GM12878 (cell line): ENCODE measurements at regions not wholly inside any gene's neighbourhood (a gene's known extent, or its start where the extent isn't known, plus 50 kb on each side); places are given as distances from the start of the nearest gene placed in this dataset.

Experiments
- ATAC-seq: fragments of 200-7000 bp; cut with Tn5 transposase; 3 replicates; pipeline ENCODE4 v1.9.1; 2020; ENCODE audit warnings: mild to moderate bottlenecking, moderate library complexity
- BruUV-seq: library from RNA; stranded (reverse); fragments of 400-500 nt; replicated peaks from 2 replicates; lab custom pipeline; 2021; lab: Mats Ljungman, UMichigan
- CTCF ChIA-PET: fragments of 300-600 bp; sonication (Branson Sonifier 250); formaldehyde crosslinking; extraction: SDS; loops from one replicate; lab custom pipeline; 2021; ENCODE audit warnings: inconsistent platforms; lab: Yijun Ruan, JAX
- POLR2A ChIA-PET: fragments of 350-600 bp; formaldehyde crosslinking; extraction: SDS; loops from one replicate; lab custom pipeline; 2021; ENCODE audit warnings: inconsistent platforms; lab: Charles Lee
- RAD21 ChIA-PET: fragments of 300-600 bp; sonication (Branson Sonifier 250); formaldehyde crosslinking; loops from one replicate; lab custom pipeline; 2023; ENCODE audit warnings: antibody characterized with exemption; ENCODE audit not compliant: unreplicated experiment; lab: Charles Lee
- SMC1A ChIA-PET: fragments of 300-600 bp; sonication (Branson Sonifier 250); formaldehyde crosslinking; loops from one replicate; lab custom pipeline; 2023; ENCODE audit not compliant: unreplicated experiment, uncharacterized antibody; lab: Charles Lee
- DNase-seq: peaks from one replicate; pipeline ENCODE4 v3.0.0-alpha.2; 2011; ENCODE audit warnings: low read depth, low spot score
- FAIRE-seq: peaks from 3 replicates; lab custom pipeline; 2011; peaks lifted over from hg19 to GRCh38; lab: Jason Lieb, UNC
- H2AFZ ChIP-seq: 2 replicates; pipeline ENCODE4 v1.6.0; 2011; ENCODE audit warnings: low read depth, low read length, control low read depth; ENCODE audit not compliant: control insufficient read depth
- H3K27ac ChIP-seq: 2 replicates; pipeline ENCODE4 v1.5.1; 2011; ENCODE audit warnings: control low read depth; ENCODE audit not compliant: control insufficient read depth, insufficient read depth
- H3K27me3 ChIP-seq, 2 experiments: replicated peaks in 1 of 2; 2 replicates each; pipeline versions ENCODE4 v1.6.0 to v1.6.1; 2011; ENCODE audit warnings: low read length in 1 of 2; ENCODE audit not compliant: control insufficient read depth in 2 of 2, insufficient read depth in 2 of 2
- H3K36me3 ChIP-seq, 2 experiments: 2 replicates each; pipeline ENCODE4 v1.5.1; 2011; ENCODE audit warnings: low read length in 1 of 2; ENCODE audit not compliant: control insufficient read depth in 2 of 2, insufficient read depth in 2 of 2
- H3K4me1 ChIP-seq: 2 replicates; pipeline ENCODE4 v1.6.1; 2011; ENCODE audit warnings: mild to moderate bottlenecking, low read length, moderate library complexity, mixed read lengths; ENCODE audit not compliant: control insufficient read depth, insufficient read depth
- H3K4me2 ChIP-seq: 2 replicates; pipeline ENCODE4 v1.6.0; 2011; ENCODE audit warnings: control low read depth; ENCODE audit not compliant: control insufficient read depth, insufficient read depth
- H3K4me3 ChIP-seq: fragments of 200-600 bp; sonication (generic); 2 replicates; pipeline ENCODE4 v1.5.1; 2016
- H3K79me2 ChIP-seq: 2 replicates; pipeline ENCODE4 v1.6.0; 2011; ENCODE audit warnings: low read length; ENCODE audit not compliant: control insufficient read depth, insufficient read depth
- H3K9ac ChIP-seq: 2 replicates; pipeline ENCODE4 v1.8.0; 2011; ENCODE audit warnings: low read length, control low read depth, mixed read lengths; ENCODE audit not compliant: control insufficient read depth, insufficient read depth
- H3K9me3 ChIP-seq: replicated peaks from 3 replicates; pipeline ENCODE4 v1.5.1; 2011; ENCODE audit warnings: mild to moderate bottlenecking, low read length; ENCODE audit not compliant: control insufficient read depth, insufficient read depth
- H4K20me1 ChIP-seq: 2 replicates; pipeline ENCODE4 v1.6.0; 2011; ENCODE audit not compliant: control insufficient read depth, insufficient read depth
- ATF3 ChIP-seq: IDR thresholded peaks from 2 replicates; pipeline ENCODE4 v1.6.1; 2011; ENCODE audit warnings: low read depth, mild to moderate bottlenecking, low read length, moderate library complexity, borderline replicate concordance; ENCODE audit errors: extremely low read depth
- BHLHE40 ChIP-seq, 2 experiments: fragments of 450-650 bp in 1 of 2; IDR thresholded peaks; 2 replicates each; pipeline ENCODE4 v1.6.1; 2011 to 2017; ENCODE audit warnings: low read depth in 2 of 2, borderline replicate concordance in 1 of 2, improper control_type of control experiment in 1 of 2, low read length in 1 of 2, mild to moderate bottlenecking in 1 of 2
- CEBPZ ChIP-seq: fragments of 150-350 bp; IDR thresholded peaks from 2 replicates; pipeline ENCODE4 v1.6.1; 2016; ENCODE audit warnings: low read depth, low read length
- CREM ChIP-seq: IDR thresholded peaks from 2 replicates; pipeline ENCODE4 v1.6.1; 2014; ENCODE audit warnings: antibody characterized with exemption, low read depth
- EGR1 ChIP-seq, 2 experiments: IDR thresholded peaks; 1 replicate in 1 of 2; 2 replicates in 1 of 2; pipeline ENCODE4 v1.6.1; 2011 to 2012; ENCODE audit warnings: low read depth in 2 of 2, low read length in 2 of 2, borderline replicate concordance in 1 of 2, mild to moderate bottlenecking in 1 of 2, moderate library complexity in 1 of 2
- GATAD2B ChIP-seq: fragments of 450-650 bp; conservative IDR thresholded peaks from 2 replicates; pipeline ENCODE4 v1.6.1; 2017; ENCODE audit warnings: low read depth, mild to moderate bottlenecking, moderate library complexity
- HDAC2 ChIP-seq: fragments of 200-600 bp; sonication (generic); IDR thresholded peaks from 2 replicates; pipeline ENCODE4 v1.6.1; 2017
- IKZF2 ChIP-seq, 2 experiments: fragments of 450-650 bp; IDR thresholded peaks; 2 replicates each; pipeline ENCODE4 v1.6.1; 2017; ENCODE audit warnings: mild to moderate bottlenecking in 2 of 2, moderate library complexity in 2 of 2
- MTA2 ChIP-seq: fragments of 450-650 bp; IDR thresholded peaks from 2 replicates; pipeline ENCODE4 v1.6.1; 2016; ENCODE audit warnings: low read depth, mild to moderate bottlenecking, moderate library complexity
- MTA3 ChIP-seq: IDR thresholded peaks from 2 replicates; pipeline ENCODE4 v1.6.1; 2012; ENCODE audit warnings: low read length, inconsistent platforms, borderline replicate concordance
- MYB ChIP-seq: fragments of 150-350 bp; IDR thresholded peaks from 2 replicates; pipeline ENCODE4 v1.6.1; 2014; ENCODE audit warnings: mild to moderate bottlenecking, low read depth, low read length, borderline replicate concordance
- PAX5 ChIP-seq: IDR thresholded peaks from 2 replicates; pipeline ENCODE4 v1.6.1; 2011; ENCODE audit warnings: low read depth, low read length, borderline replicate concordance
- RUNX3 ChIP-seq: IDR thresholded peaks from 2 replicates; pipeline ENCODE4 v1.6.1; 2012; ENCODE audit warnings: low read length, inconsistent platforms
- SMAD1 ChIP-seq: fragments of 450-650 bp; IDR thresholded peaks from 2 replicates; pipeline ENCODE4 v1.6.1; 2018; ENCODE audit warnings: mild to moderate bottlenecking, low read depth; ENCODE audit not compliant: partially characterized antibody
- SMC3 ChIP-seq: IDR thresholded peaks from 2 replicates; pipeline ENCODE4 v1.6.1; 2011; ENCODE audit warnings: low read length, improper control_type of control experiment, borderline replicate concordance
- SUPT20H ChIP-seq: IDR thresholded peaks from 2 replicates; pipeline ENCODE4 v1.6.1; 2011; ENCODE audit warnings: low read depth, mild to moderate bottlenecking, low read length, moderate library complexity, borderline replicate concordance; ENCODE audit not compliant: control insufficient read depth
- ZBTB11 ChIP-seq: fragments of 450-650 bp; formaldehyde crosslinking; IDR thresholded peaks from 2 replicates; pipeline ENCODE4 v1.5.0; 2022; ENCODE audit warnings: mild to moderate bottlenecking, missing genetic modification characterization
- WGBS: methylation state at CpG from one replicate; pipeline ENCODE4 v1.1.6; 2016; ENCODE audit warnings: low lambda C conversion rate; ENCODE audit not compliant: insufficient replicate concordance, insufficient coverage; ENCODE audit errors: missing lambda C conversion rate; 5-methylcytosine and 5-hydroxymethylcytosine counted together
- in situ Hi-C: fragments of 300-500 bp; cut with MboI; formaldehyde crosslinking; loops from 9 replicates; pipeline ENCODE4 v1.14.3; 2018; ENCODE audit warnings: mixed read lengths
- intact Hi-C: fragments of 100-400 bp; cut with micrococcal nuclease; formaldehyde crosslinking; loops from one replicate; pipeline ENCODE4 v1.14.2; 2022; ENCODE audit not compliant: unreplicated experiment

- Histone ChIP-seq H3K36me3 (no peaks in the 10 kb centered on the region), H3K4me2 (no peak overlapping the region), H2AFZ (no peak overlapping the region), H4K20me1 (no peaks in the 10 kb centered on the region), H3K4me3 (no peak overlapping the region), H3K27ac (no peak overlapping the region), H3K27me3 (no peaks in the 10 kb centered on the region; a peak in 2 of 4 replicates), H3K79me2 (no peaks in the 10 kb centered on the region), H3K9me3 (no peaks in the 10 kb centered on the region), H3K4me1 (no peaks in the 10 kb centered on the region), H3K9ac (no peak overlapping the region)
- FAIRE-seq = no peak
- RAD21 ChIA-PET = no interaction called here
- SMC1A ChIA-PET = no interaction called here
- ATAC-seq = no peak
- in situ Hi-C loops = no loop called here
- POLR2A ChIA-PET = no interaction called here
- 31% methylated on average over 5 of the region's 5 CpGs for WGBS
- CTCF ChIA-PET = interaction anchor here (0.7 kb wide), 2 partner anchors 13 to 325 kb away, joined by 3 to 5 read pairs; no protein-coding TSS in a partner anchor
- intact Hi-C loops = no loop called here
- no peak for DNase-seq
- no TSS peak for BruUV-seq
- TF ChIP-seq GATAD2B (no peak), RUNX3 (no peak), SMC3 (no peak), ZBTB11 (no peak), MTA3 (no peak), HDAC2 (no peak), MYB (no peak), CREM (no peak), CEBPZ (no peak), PAX5 (no peak), MTA2 (no peak), SUPT20H (no peak), EGR1 (IDR thresholded peaks at IDR 0.05; ENCODE audit: borderline replicate concordance in 1 of 2, low read depth in 2 of 2, low read length in 2 of 2) (no peak), ATF3 (no peak), IKZF2 (IDR thresholded peaks at IDR 0.05) (no peak), SMAD1 (no peak), BHLHE40 (IDR thresholded peaks at IDR 0.05; ENCODE audit: borderline replicate concordance in 1 of 2, low read depth in 2 of 2, low read length in 1 of 2) (no peak)
These were observed 123.5 kb upstream of the NGF start for GRCh38 chr1:115461526-115461925.
